ENCODE measurements at regions not wholly inside any gene's neighbourhood (a gene's known extent, or its start where the extent isn't known, plus 50 kb on each side); places are given as distances from the start of the nearest gene placed in this dataset.

DNA sequence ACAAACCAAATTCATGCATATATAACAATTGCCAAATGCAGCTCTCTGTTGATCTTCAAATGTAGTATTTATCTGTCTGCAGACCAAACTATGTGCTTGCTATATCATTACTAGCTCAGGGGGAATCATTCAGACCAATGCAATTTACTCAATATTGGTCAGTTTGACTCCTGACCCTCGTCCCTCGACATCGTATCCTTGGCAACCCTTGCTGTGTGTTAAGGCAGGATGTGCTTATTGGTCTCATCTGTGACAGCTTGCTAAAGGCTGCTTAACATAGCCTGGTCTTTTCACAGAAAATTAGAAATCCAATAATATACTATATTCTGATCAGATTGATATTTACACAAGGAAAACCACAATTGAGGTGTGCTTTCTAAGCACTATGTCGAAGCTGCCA, 747.1 kb downstream of the GALR1 start:
- no peak overlapping the region for H3K27ac Mint-ChIP-seq
- peaks cover 1% of the 10 kb centered on the region for H3K27me3 Mint-ChIP-seq
- ChIA-PET POLR2A (no interaction called here), CTCF (no interaction called here)
- no peaks in the 10 kb centered on the region for H3K36me3 Mint-ChIP-seq
- no peak for DNase-seq
- intact Hi-C loops (cut with micrococcal nuclease): no loop called here
- H3K4me3 Mint-ChIP-seq: no peak overlapping the region
- H3K9me3 Mint-ChIP-seq: peaks cover 10% of the 10 kb centered on the region
- H3K4me1 Mint-ChIP-seq (ENCODE audit: low read depth): no peaks in the 10 kb centered on the region

DNA sequence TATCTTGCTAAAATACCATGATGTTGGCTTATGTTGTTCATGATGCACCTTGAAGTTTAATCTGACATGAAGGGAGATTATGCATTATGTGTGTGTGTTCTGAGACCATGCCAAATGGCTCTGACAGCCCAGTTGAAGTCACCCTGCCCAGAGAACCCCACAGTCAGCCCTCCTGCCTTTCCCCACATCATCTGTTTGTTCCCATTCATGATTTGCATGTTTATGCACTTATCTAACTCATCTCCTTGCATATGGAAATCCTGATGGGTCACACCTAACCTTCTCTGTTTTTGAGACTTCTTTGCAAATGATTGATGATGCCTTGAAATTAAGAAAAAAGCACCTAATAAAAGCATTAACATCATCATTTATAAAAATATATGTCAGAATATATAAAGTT, 752.2 kb downstream of the GALR1 start:
- Mint-ChIP-seq H3K9me3 (peaks cover 10% of the 10 kb centered on the region), H3K4me3 (no peak overlapping the region), H3K27me3 (peaks cover 9% of the 10 kb centered on the region), H3K27ac (no peak overlapping the region), H3K36me3 (no peaks in the 10 kb centered on the region), H3K4me1 (ENCODE audit: low read depth) (no peaks in the 10 kb centered on the region)
- POLR2A ChIA-PET: no interaction called here
- DNase-seq: no peak
- CTCF ChIA-PET: no interaction called here
- intact Hi-C loops (cut with micrococcal nuclease): no loop called here

DNA sequence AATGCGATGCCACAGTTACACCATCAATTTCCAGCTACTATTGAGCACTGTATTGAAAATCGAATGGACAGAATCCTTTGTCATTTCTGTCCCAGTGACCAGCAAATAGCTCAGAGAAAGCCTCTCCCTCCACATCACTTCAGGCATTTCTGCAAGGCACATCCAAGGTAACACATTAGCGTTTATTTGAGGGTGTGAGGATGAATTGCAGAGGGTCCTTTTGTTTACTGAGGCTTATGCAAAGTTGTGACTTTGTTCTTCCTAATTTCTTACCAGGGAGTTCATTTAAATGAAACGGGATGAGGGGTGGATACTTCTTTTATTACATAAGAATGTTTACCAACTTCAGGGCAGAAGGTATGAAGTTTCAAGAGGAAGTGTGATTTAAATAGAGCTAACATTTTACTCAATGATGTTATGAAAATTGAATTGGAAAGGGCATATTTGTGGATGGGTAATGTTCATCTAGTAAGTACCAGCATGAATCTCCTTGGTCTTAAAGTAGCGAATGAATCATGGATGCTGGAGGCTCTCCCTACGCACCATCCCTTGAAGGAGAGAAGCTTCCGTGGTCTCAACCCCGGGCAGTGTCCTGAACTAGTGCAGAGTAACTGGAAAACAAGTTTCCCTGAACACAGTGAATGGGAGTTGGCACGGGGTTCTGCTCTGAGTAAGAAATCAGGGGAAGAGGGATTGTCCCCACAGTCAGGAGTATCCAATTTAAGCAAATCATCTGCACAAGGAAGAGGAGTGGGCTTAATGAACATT, 756.5 kb downstream of the GALR1 start:
- no peak overlapping the region for H3K27ac Mint-ChIP-seq

DNA sequence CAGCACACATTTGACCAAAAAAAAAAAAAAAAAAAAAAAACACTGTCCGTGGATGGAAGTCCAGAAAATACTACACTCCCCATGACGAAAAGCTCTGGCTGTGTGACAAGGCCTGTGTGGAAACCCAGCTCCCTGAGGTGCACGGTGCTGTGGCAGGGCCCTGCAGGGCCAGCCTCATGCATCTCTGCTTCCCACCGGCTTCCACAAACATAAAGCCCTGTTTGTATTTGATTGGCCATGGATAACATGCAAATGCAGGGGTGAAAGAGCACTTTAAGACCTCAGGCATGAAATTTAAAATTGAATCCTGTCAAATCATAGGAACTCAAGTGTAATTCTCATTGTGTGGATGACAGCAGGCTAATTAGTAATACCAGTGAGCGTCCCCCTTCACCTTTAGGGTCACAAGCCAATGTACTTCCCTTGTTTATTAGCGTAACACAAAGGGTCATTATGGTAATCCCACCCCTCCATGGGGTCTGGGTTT, 757.2 kb downstream of the GALR1 start:
- DNase-seq: no peak

More for the DNA sequence above, 756.5 kb downstream of the GALR1 start:
- DNase-seq: no peak
- POLR2A ChIA-PET: no interaction called here
- Mint-ChIP-seq H3K36me3 (no peaks in the 10 kb centered on the region), H3K9me3 (peaks cover 16% of the 10 kb centered on the region), H3K4me1 (ENCODE audit: low read depth) (no peaks in the 10 kb centered on the region), H3K4me3 (no peak overlapping the region), H3K27me3 (peaks cover 9% of the 10 kb centered on the region)
- CTCF ChIA-PET: no interaction called here
- intact Hi-C loops (cut with micrococcal nuclease): no loop called here

DNA sequence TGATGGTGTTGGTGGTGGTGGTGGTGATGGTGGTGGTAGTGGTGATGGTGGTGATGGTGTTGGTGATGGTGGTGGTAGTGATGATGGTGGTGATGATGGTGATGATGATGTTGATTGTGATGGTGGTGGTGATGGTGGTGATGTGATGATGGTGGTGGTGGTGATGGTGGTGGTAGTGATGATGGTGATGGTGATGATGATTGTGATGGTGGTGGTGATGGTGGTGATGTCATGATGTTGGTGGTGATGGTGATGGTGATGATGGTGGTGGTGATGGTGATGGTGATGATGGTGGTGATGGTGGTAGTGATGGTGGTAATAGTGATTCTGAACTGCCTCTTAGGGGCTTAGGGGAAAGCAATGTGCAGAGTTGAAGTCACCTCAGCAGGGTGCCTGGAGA, 760.7 kb downstream of the GALR1 start:
- H3K4me1 Mint-ChIP-seq (ENCODE audit: low read depth): no peaks in the 10 kb centered on the region
- DNase-seq: no peak
- H3K4me3 Mint-ChIP-seq: no peak overlapping the region
- ChIA-PET CTCF (no interaction called here), POLR2A (no interaction called here)
- H3K9me3 Mint-ChIP-seq: peaks cover 9% of the 10 kb centered on the region
- H3K27ac Mint-ChIP-seq: no peak overlapping the region
- intact Hi-C loops (cut with micrococcal nuclease): no loop called here
- peaks cover 9% of the 10 kb centered on the region for H3K27me3 Mint-ChIP-seq
- H3K36me3 Mint-ChIP-seq: no peaks in the 10 kb centered on the region

More for the DNA sequence above, 757.2 kb downstream of the GALR1 start:
- ChIA-PET POLR2A (no interaction called here), CTCF (no interaction called here)
- H3K36me3 Mint-ChIP-seq: no peaks in the 10 kb centered on the region
- no peak overlapping the region for H3K4me3 Mint-ChIP-seq
- H3K27ac Mint-ChIP-seq: no peak overlapping the region
- intact Hi-C loops (cut with micrococcal nuclease): no loop called here
- no peaks in the 10 kb centered on the region for H3K4me1 Mint-ChIP-seq (ENCODE audit: low read depth)
- peaks cover 9% of the 10 kb centered on the region for H3K27me3 Mint-ChIP-seq
- peaks cover 11% of the 10 kb centered on the region for H3K9me3 Mint-ChIP-seq

DNA sequence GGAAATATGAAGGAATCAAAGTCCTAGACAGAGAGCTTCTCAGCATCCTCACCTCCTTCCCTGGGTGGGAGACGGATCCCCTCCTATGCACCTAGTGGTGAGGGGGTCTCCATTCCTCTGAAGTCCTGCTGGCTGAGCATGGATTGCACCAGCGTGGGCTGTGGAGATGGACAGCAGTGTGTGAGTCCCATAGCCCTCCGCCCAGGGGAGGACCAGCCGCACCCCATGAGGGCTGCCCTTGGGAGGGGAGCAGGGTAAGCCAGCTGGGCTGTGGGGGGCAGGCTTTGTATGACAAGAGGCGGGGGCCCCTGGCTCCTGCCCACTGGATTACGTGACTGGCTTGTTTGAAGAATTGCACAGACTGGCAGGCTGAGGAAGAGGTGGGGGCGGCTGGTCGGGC, 768.2 kb downstream of the GALR1 start:
- intact Hi-C loops (cut with micrococcal nuclease): no loop called here
- Mint-ChIP-seq H3K4me3 (no peak overlapping the region), H3K36me3 (no peaks in the 10 kb centered on the region), H3K4me1 (ENCODE audit: low read depth) (no peaks in the 10 kb centered on the region), H3K27me3 (no peaks in the 10 kb centered on the region), H3K27ac (no peak overlapping the region), H3K9me3 (no peaks in the 10 kb centered on the region)
- ChIA-PET CTCF (no interaction called here), POLR2A (no interaction called here)
- no peak for DNase-seq

DNA sequence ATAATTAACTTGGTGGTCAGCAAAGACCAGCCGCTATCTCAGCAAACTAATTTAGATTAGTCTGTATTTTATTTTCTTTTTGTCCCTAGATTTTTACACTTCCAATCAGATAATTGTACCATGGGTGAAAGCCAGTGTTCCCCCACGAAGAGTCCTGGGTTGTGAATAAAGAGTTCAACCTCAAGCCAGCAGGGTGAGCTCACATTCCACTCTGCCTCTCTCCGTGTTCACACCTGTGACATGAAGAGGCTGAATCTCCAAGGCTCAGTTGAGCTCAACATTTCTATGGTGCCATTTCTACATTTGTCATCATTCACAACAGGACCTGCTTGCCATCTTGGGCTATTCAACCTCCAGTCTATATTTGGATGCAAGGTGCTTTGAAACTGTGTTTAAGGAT, 771.5 kb downstream of the GALR1 start:
- H3K27ac Mint-ChIP-seq: no peak overlapping the region

DNA sequence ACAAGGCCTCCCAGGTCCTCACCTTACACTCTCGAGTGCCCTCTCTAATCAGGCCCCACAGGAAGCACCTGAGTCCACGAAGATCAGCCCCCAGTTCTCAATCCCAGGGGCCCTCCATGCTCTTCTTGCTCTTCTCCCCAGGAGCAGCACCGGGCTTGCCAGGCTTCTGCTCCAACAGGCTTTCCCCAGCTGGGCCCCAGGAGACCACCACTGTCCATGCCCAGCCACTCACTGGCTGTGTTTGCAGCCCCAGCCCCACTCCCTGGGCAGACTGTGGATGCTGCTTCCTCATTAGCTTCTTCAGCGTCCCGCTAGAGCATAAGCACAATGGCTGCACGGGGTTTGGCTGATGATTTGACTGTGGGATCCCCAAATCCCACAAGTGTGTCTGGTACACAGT, 781.9 kb downstream of the GALR1 start:
- Mint-ChIP-seq H3K36me3 (no peaks in the 10 kb centered on the region), H3K4me1 (ENCODE audit: low read depth) (no peaks in the 10 kb centered on the region), H3K27ac (no peak overlapping the region), H3K27me3 (no peaks in the 10 kb centered on the region), H3K9me3 (no peaks in the 10 kb centered on the region), H3K4me3 (no peak overlapping the region)
- intact Hi-C loops (cut with micrococcal nuclease): no loop called here
- CTCF ChIA-PET: no interaction called here
- POLR2A ChIA-PET: no interaction called here
- DNase-seq: no peak

More for the DNA sequence above, 771.5 kb downstream of the GALR1 start:
- Mint-ChIP-seq H3K36me3 (no peaks in the 10 kb centered on the region), H3K4me1 (ENCODE audit: low read depth) (no peaks in the 10 kb centered on the region), H3K4me3 (no peak overlapping the region), H3K9me3 (no peaks in the 10 kb centered on the region), H3K27me3 (no peaks in the 10 kb centered on the region)
- intact Hi-C loops (cut with micrococcal nuclease): no loop called here
- ChIA-PET CTCF (no interaction called here), POLR2A (no interaction called here)
- no peak for DNase-seq

DNA sequence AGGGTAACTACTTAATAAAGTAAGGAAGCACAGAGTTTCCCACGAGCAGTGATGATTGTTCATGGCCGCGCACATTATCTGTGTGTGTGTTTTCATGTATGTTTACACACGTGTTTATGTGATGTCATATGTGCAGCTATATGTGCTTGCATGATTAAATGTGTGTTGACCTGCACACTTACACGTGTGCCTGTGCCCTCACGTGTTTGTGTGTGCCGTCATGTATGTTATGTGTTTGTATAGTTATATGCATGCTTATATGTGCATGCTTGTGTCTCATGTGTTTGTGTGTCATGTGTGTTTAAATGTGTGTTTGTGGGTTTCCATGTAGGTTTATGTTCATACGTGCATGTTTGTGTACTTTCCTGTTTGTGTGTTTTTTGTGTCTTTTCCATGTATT, 782.3 kb downstream of the GALR1 start:
- Mint-ChIP-seq H3K4me1 (ENCODE audit: low read depth) (no peaks in the 10 kb centered on the region), H3K27me3 (no peaks in the 10 kb centered on the region), H3K4me3 (no peak overlapping the region), H3K9me3 (no peaks in the 10 kb centered on the region), H3K36me3 (no peaks in the 10 kb centered on the region), H3K27ac (no peak overlapping the region)
- no peak for DNase-seq
- intact Hi-C loops (cut with micrococcal nuclease): no loop called here
- ChIA-PET CTCF (interaction anchor here (1.0 kb wide), 1 partner anchor 20 kb away, joined by 3 read pairs; no protein-coding TSS in a partner anchor), POLR2A (no interaction called here)

DNA sequence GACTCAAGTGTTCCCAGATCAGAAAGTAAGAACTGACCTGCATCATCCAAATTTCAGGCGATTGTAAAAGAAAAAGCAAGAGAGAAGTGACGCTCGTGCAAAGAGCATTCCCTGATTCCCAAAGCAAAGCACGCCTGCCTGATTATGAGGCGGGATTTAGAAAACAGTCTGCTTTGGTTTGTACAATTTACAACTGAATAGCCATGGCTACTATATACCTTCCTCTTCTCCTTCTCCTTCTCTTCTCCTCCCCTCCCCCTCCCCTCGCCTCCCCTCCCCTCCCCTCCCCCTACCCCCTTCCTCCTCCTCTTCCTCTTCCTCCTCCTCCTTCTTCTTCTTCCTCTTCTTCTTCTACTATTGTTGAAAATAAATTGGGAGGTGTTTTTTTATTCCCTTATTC, 782.9 kb downstream of the GALR1 start:
- Mint-ChIP-seq H3K27ac (no peak overlapping the region), H3K36me3 (no peaks in the 10 kb centered on the region), H3K4me1 (ENCODE audit: low read depth) (no peaks in the 10 kb centered on the region), H3K4me3 (no peak overlapping the region), H3K27me3 (no peaks in the 10 kb centered on the region), H3K9me3 (peaks cover 3% of the 10 kb centered on the region)
- ChIA-PET POLR2A (no interaction called here), CTCF (interaction anchor here (1.0 kb wide), 1 partner anchor 20 kb away, joined by 3 read pairs; no protein-coding TSS in a partner anchor)
- no peak for DNase-seq
- intact Hi-C loops (cut with micrococcal nuclease): no loop called here

DNA sequence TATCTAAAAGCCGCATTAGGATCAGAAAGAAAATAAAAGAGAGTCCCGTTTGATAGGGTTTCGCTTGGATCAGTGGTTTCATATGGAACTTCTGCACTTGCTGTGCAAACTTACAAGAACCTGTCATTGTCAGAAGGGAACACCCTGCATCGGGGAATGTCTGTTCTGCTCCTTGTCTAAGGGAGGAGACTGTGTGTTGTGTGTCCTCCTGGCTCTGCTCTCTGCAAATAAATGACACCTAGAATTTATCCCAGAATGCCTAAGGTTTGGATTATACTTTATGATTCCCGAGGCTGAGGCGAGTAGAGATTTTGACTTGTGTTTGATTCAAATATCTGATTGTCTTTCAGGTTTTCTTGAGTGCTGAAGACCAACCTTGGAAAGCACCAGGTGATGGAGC, 785.1 kb downstream of the GALR1 start:
- H3K27ac Mint-ChIP-seq: no peak overlapping the region
- intact Hi-C loops (cut with micrococcal nuclease): no loop called here
- POLR2A ChIA-PET: no interaction called here
- H3K4me1 Mint-ChIP-seq (ENCODE audit: low read depth): no peaks in the 10 kb centered on the region
- H3K36me3 Mint-ChIP-seq: no peaks in the 10 kb centered on the region
- H3K27me3 Mint-ChIP-seq: no peaks in the 10 kb centered on the region
- CTCF ChIA-PET: no interaction called here
- no peak overlapping the region for H3K4me3 Mint-ChIP-seq
- DNase-seq: no peak
- H3K9me3 Mint-ChIP-seq: peaks cover 3% of the 10 kb centered on the region

DNA sequence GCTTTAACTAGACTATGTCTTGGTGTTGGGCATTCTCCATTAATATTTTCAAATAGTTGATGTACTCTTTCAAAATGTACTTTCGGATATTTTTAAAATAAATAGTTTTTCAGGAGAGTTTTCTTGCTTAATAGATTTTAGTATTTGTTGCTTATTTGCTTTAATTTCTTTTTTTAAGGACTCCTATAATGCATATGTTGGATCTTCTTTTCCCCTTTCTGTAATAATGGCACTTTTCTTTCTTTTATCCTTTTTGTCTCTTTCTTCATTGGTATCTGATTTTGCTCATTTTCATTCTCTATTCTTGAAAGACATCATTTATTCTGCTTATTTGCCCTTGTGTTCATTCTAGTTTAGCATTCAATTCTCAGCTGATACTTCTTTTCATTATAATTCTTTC, 791.6 kb downstream of the GALR1 start:
- no peak for DNase-seq
- Mint-ChIP-seq H3K27me3 (no peaks in the 10 kb centered on the region), H3K9me3 (peaks cover 26% of the 10 kb centered on the region), H3K4me3 (no peak overlapping the region), H3K27ac (no peak overlapping the region), H3K36me3 (no peaks in the 10 kb centered on the region), H3K4me1 (ENCODE audit: low read depth) (no peaks in the 10 kb centered on the region)
- ChIA-PET CTCF (no interaction called here), POLR2A (no interaction called here)
- intact Hi-C loops (cut with micrococcal nuclease): no loop called here

DNA sequence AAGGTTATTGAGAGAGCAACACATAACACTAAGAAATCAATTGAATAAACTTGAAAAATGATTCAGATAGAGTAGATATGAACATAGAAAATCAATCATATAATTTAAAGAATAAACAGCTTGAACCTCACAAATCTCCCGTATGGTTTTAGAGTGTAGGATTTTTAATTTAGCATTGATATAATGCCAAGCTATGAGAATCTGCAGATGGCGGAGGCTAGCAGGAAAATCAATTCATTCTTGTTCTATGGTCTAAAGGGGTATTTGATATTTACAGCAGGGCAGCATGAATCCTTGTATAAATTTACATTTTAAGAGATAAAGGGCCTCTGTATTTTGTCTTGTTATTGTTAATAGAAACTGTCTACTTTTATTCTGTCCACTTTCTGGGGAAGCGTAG, 797.0 kb downstream of the GALR1 start:
- ChIA-PET POLR2A (no interaction called here), CTCF (no interaction called here)
- no peak for DNase-seq
- Mint-ChIP-seq H3K27ac (no peak overlapping the region), H3K4me1 (ENCODE audit: low read depth) (no peaks in the 10 kb centered on the region), H3K9me3 (peaks cover 12% of the 10 kb centered on the region), H3K36me3 (no peaks in the 10 kb centered on the region), H3K4me3 (no peak overlapping the region), H3K27me3 (peaks cover 1% of the 10 kb centered on the region)
- intact Hi-C loops (cut with micrococcal nuclease): no loop called here
